HepG2 (cell line): ENCODE measurements at regions not wholly inside any gene's neighbourhood (a gene's known extent, or its start where the extent isn't known, plus 50 kb on each side); places are given as distances from the start of the nearest gene placed in this dataset.

Experiments used
- ATAC-seq: fragments of 200-7000 bp; cut with Tn5 transposase; 3 replicates; pipeline ENCODE4 v1.9.1; 2020; ENCODE audit warnings: mild to moderate bottlenecking, moderate library complexity
- BruUV-seq: library from RNA; stranded (reverse); fragments of 400-500 nt; replicated peaks from 2 replicates; lab custom pipeline; 2021; lab: Mats Ljungman, UMichigan
- CTCF ChIA-PET: fragments of 300-600 bp; formaldehyde crosslinking; extraction: SDS; loops from one replicate; lab custom pipeline; 2021; ENCODE audit warnings: low total read pairs, inconsistent platforms, low intra/inter-chr PET ratio; lab: Yijun Ruan, JAX
- POLR2A ChIA-PET: fragments of 350-600 bp; sonication (Branson Sonifier 250); formaldehyde crosslinking; loops from one replicate; lab custom pipeline; 2020; ENCODE audit warnings: antibody characterized with exemption, inconsistent platforms; lab: Yijun Ruan, JAX
- DNase-seq: peaks from one replicate; pipeline ENCODE4 v3.0.0-alpha.2; 2015; ENCODE audit warnings: low spot score
- FAIRE-seq: peaks from 3 replicates; lab custom pipeline; 2011; peaks lifted over from hg19 to GRCh38; lab: Jason Lieb, UNC
- H2AFZ ChIP-seq: one replicate; pipeline ENCODE4 v1.6.1; 2011; ENCODE audit warnings: low read length, inconsistent platforms
- H3K27ac ChIP-seq: fragments of 300-600 bp; 3 replicates; pipeline ENCODE4 v1.8.0; 2011; ENCODE audit warnings: mixed run types, mild to moderate bottlenecking, mixed read lengths, low read length, inconsistent platforms; ENCODE audit not compliant: insufficient read depth; ENCODE audit errors: extremely low read length
- H3K27me3 ChIP-seq, 2 experiments: fragments of 200-600 bp in 1 of 2; 2 replicates in 1 of 2; 3 replicates in 1 of 2; pipeline versions ENCODE4 v1.6.0 to v1.8.0; 2011; ENCODE audit warnings: low read length in 2 of 2, mild to moderate bottlenecking in 2 of 2, moderate library complexity in 2 of 2, inconsistent platforms in 1 of 2; ENCODE audit not compliant: insufficient read depth in 2 of 2, control insufficient read depth in 1 of 2
- H3K36me3 ChIP-seq, 2 experiments: fragments of 200-600 bp in 1 of 2; replicated peaks in 1 of 2; 2 replicates in 1 of 2; 3 replicates in 1 of 2; pipeline versions ENCODE4 v1.5.1 to v1.8.0; 2011; ENCODE audit warnings: low read length in 2 of 2, inconsistent platforms in 1 of 2; ENCODE audit not compliant: insufficient read depth in 2 of 2, control insufficient read depth in 1 of 2
- H3K4me1 ChIP-seq: 2 replicates; pipeline ENCODE4 v1.5.1; 2012; ENCODE audit warnings: low read length, inconsistent platforms; ENCODE audit not compliant: insufficient read depth
- H3K4me2 ChIP-seq: 2 replicates; pipeline ENCODE4 v1.6.0; 2011; ENCODE audit warnings: low read depth, low read length, inconsistent platforms
- H3K4me3 ChIP-seq, 3 experiments: fragments of 200-600 bp in 1 of 3; sonication (generic), shearing (Covaris generic) in 1 of 3; replicated peaks in 1 of 3; 2 replicates each; pipeline ENCODE4 v1.5.1; 2011 to 2016; ENCODE audit warnings: low read length in 3 of 3, inconsistent platforms in 2 of 3, low read depth in 2 of 3, mild to moderate bottlenecking in 2 of 3, control low read depth in 1 of 3, mixed read lengths in 1 of 3; ENCODE audit not compliant: insufficient read depth in 1 of 3
- H3K79me2 ChIP-seq: one replicate; pipeline ENCODE4 v1.6.1; 2011; ENCODE audit warnings: low read length, inconsistent platforms; ENCODE audit not compliant: insufficient read depth
- H3K9ac ChIP-seq: 2 replicates; pipeline ENCODE4 v1.6.0; 2011; ENCODE audit warnings: mild to moderate bottlenecking, low read depth, low read length, inconsistent platforms; ENCODE audit not compliant: insufficient read depth
- H3K9me3 ChIP-seq: 2 replicates; pipeline ENCODE4 v1.5.1; 2012; ENCODE audit warnings: mild to moderate bottlenecking, low read length
- H4K20me1 ChIP-seq: 2 replicates; pipeline ENCODE4 v1.6.0; 2011; ENCODE audit warnings: inconsistent platforms, mild to moderate bottlenecking, low read length, moderate library complexity; ENCODE audit not compliant: insufficient read depth
- BCL6 ChIP-seq: IDR thresholded peaks from 2 replicates; pipeline ENCODE4 v1.6.1; 2016; ENCODE audit warnings: missing genetic modification reagents, missing compliant biosample characterization
- HNF4A ChIP-seq: sonication (generic); formaldehyde crosslinking; IDR thresholded peaks from 2 replicates; pipeline ENCODE4 v1.4.0; 2020; ENCODE audit warnings: missing genetic modification reagents
- PLRG1 ChIP-seq: fragments of 450-650 bp; conservative IDR thresholded peaks from 2 replicates; pipeline ENCODE4 v1.6.1; 2016
- SYNCRIP ChIP-seq: fragments of 200-400 bp; formaldehyde crosslinking; IDR thresholded peaks from 2 replicates; pipeline ENCODE4 v1.6.1; 2018; ENCODE audit warnings: mild to moderate bottlenecking, low read depth, low read length; ENCODE audit not compliant: insufficient read depth
- ZFP37 ChIP-seq: sonication (generic); formaldehyde crosslinking; IDR thresholded peaks from 2 replicates; pipeline ENCODE4 v1.4.0; 2020; ENCODE audit warnings: missing genetic modification reagents, borderline replicate concordance
- ZNF224 ChIP-seq: sonication (generic); formaldehyde crosslinking; IDR thresholded peaks from 2 replicates; pipeline ENCODE4 v1.5.0; 2020; ENCODE audit warnings: mild to moderate bottlenecking, missing genetic modification reagents
- ZNF30 ChIP-seq: sonication (generic); formaldehyde crosslinking; IDR thresholded peaks from 2 replicates; pipeline ENCODE4 v1.5.0; 2020; ENCODE audit warnings: mild to moderate bottlenecking, missing genetic modification reagents
- ZNF75D ChIP-seq: sonication (generic); formaldehyde crosslinking; IDR thresholded peaks from 2 replicates; pipeline ENCODE4 v1.8.1; 2023; ENCODE audit warnings: missing genetic modification reagents, mild to moderate bottlenecking, borderline replicate concordance
- WGBS: methylation state at CpG from one replicate; pipeline ENCODE4 v1.1.6; 2017; ENCODE audit warnings: low lambda C conversion rate; 5-methylcytosine and 5-hydroxymethylcytosine counted together
- in situ Hi-C: cut with HindIII; loops from 2 replicates; pipeline ENCODE4 v1.10.0; 2017; ENCODE audit warnings: low pct_unique_long_range_greater_than_20kb; ENCODE audit not compliant: extremely low pct_ligation_motif_present
- intact Hi-C: fragments of 100-400 bp; cut with micrococcal nuclease; formaldehyde crosslinking; loops from one replicate; pipeline ENCODE4 v1.10.0; 2022; ENCODE audit not compliant: unreplicated experiment
- TF ChIP-seq, protein P1 (sequence below): sonication (generic); formaldehyde crosslinking; IDR thresholded peaks from 2 replicates; pipeline ENCODE4 v1.5.1; 2020; ENCODE audit warnings: missing genetic modification reagents, mild to moderate bottlenecking, borderline replicate concordance

GRCh38 chr13:105445796-105446195 is 1089.7 kb downstream of the EFNB2 start:
- no peak overlapping the region for H3K27ac ChIP-seq
- intact Hi-C loops, result no loop called here
- ATAC-seq (no peak), FAIRE-seq (no peak), DNase-seq (no peak)
- no peaks in the 10 kb centered on the region for H3K27me3 ChIP-seq
- no peaks in the 10 kb centered on the region for H4K20me1 ChIP-seq
- no peaks in the 10 kb centered on the region for H3K79me2 ChIP-seq
- no TSS peak for BruUV-seq
- POLR2A ChIA-PET, result no interaction called here
- H3K9me3 ChIP-seq, result peaks cover 42% of the 10 kb centered on the region
- in situ Hi-C loops, result no loop called here
- H3K4me2 ChIP-seq, result no peak overlapping the region
- no peak for TF ChIP-seq ZNF30 (CRISPR knock-in tag)
- no peak for TF ChIP-seq BCL6 (CRISPR knock-in tag)
- TF ChIP-seq SYNCRIP, result no peak
- TF ChIP-seq, protein P1, sequence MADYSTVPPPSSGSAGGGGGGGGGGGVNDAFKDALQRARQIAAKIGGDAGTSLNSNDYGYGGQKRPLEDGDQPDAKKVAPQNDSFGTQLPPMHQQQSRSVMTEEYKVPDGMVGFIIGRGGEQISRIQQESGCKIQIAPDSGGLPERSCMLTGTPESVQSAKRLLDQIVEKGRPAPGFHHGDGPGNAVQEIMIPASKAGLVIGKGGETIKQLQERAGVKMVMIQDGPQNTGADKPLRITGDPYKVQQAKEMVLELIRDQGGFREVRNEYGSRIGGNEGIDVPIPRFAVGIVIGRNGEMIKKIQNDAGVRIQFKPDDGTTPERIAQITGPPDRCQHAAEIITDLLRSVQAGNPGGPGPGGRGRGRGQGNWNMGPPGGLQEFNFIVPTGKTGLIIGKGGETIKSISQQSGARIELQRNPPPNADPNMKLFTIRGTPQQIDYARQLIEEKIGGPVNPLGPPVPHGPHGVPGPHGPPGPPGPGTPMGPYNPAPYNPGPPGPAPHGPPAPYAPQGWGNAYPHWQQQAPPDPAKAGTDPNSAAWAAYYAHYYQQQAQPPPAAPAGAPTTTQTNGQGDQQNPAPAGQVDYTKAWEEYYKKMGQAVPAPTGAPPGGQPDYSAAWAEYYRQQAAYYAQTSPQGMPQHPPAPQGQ, result no peak
- TF ChIP-seq PLRG1, result no peak
- no peak for TF ChIP-seq ZFP37
- no peak for TF ChIP-seq ZNF75D
- TF ChIP-seq HNF4A, result no peak
- TF ChIP-seq ZNF224 (CRISPR knock-in tag), result no peak
- CTCF ChIA-PET, result no interaction called here
- no peak overlapping the region for H2AFZ ChIP-seq
- no peak overlapping the region for H3K4me3 ChIP-seq
- no peak overlapping the region for H3K9ac ChIP-seq
- H3K4me1 ChIP-seq, result no peaks in the 10 kb centered on the region
- WGBS, result 16% methylated on average over 4 of the region's 4 CpGs
- H3K36me3 ChIP-seq, result no peaks in the 10 kb centered on the region
